OCI-LY7 (cell line): ENCODE measurements at regions not wholly inside any gene's neighbourhood (a gene's known extent, or its start where the extent isn't known, plus 50 kb on each side); places are given as distances from the start of the nearest gene placed in this dataset.

ENCODE experiments used
- BruUV-seq: library from RNA; stranded (reverse); fragments of 400-500 nt; replicated peaks from 2 replicates; lab custom pipeline; 2021; lab: Mats Ljungman, UMichigan
- CTCF ChIA-PET: fragments of 300-600 bp; sonication (Branson Sonifier 250); formaldehyde crosslinking; loops from one replicate; lab custom pipeline; 2022; ENCODE audit warnings: antibody characterized with exemption; ENCODE audit not compliant: unreplicated experiment; lab: Charles Lee
- POLR2A ChIA-PET: fragments of 300-600 bp; sonication (Branson Sonifier 250); formaldehyde crosslinking; loops from one replicate; lab custom pipeline; 2022; ENCODE audit warnings: antibody characterized with exemption; lab: Charles Lee
- DNase-seq: peaks from one replicate; pipeline ENCODE4 v3.0.0-alpha.2; 2015; ENCODE audit warnings: low spot score
- H2AFZ ChIP-seq: fragments of 200-600 bp; sonication (generic), shearing (Covaris generic); 2 replicates; pipeline ENCODE4 v1.6.1; 2014; ENCODE audit warnings: mild to moderate bottlenecking, antibody characterized with exemption, low read length, moderate library complexity
- H3K27ac ChIP-seq: fragments of 200-600 bp; sonication (generic); 2 replicates; pipeline ENCODE4 v1.5.1; 2014; ENCODE audit warnings: mixed run types, low read depth, mild to moderate bottlenecking, moderate library complexity, low read length, inconsistent platforms; ENCODE audit not compliant: poor library complexity, severe bottlenecking
- H3K36me3 ChIP-seq: fragments of 200-600 bp; sonication (generic); 2 replicates; pipeline ENCODE4 v1.6.1; 2014; ENCODE audit warnings: mild to moderate bottlenecking, antibody characterized with exemption, low read length, moderate library complexity, mixed read lengths; ENCODE audit not compliant: insufficient read depth
- H3K4me1 ChIP-seq: fragments of 200-600 bp; sonication (generic); 2 replicates; pipeline ENCODE4 v1.5.1; 2014; ENCODE audit warnings: mild to moderate bottlenecking, low read length; ENCODE audit not compliant: insufficient read depth, poor library complexity, severe bottlenecking
- H3K4me2 ChIP-seq: fragments of 200-600 bp; sonication (generic); 2 replicates; pipeline ENCODE4 v1.6.1; 2014; ENCODE audit warnings: mild to moderate bottlenecking, low read length
- H3K4me3 ChIP-seq: fragments of 200-600 bp; sonication (generic); 2 replicates; pipeline ENCODE4 v1.5.1; 2014; ENCODE audit warnings: mild to moderate bottlenecking, low read depth, low read length; ENCODE audit not compliant: poor library complexity, severe bottlenecking
- H3K79me2 ChIP-seq: fragments of 200-600 bp; sonication (generic); 2 replicates; pipeline ENCODE4 v1.6.1; 2016; ENCODE audit warnings: low read depth, mild to moderate bottlenecking, low read length, moderate library complexity, mixed read lengths; ENCODE audit not compliant: insufficient read depth
- H3K9me2 ChIP-seq: fragments of 200-600 bp; sonication (generic); 2 replicates; pipeline ENCODE4 v1.6.1; 2016; ENCODE audit warnings: mild to moderate bottlenecking, low read length, mixed read lengths; ENCODE audit not compliant: insufficient read depth
- H3K9me3 ChIP-seq: fragments of 200-600 bp; sonication (generic); 2 replicates; pipeline ENCODE4 v1.6.1; 2014; ENCODE audit warnings: mild to moderate bottlenecking, mixed run types, low read length, mixed read lengths
- H4K20me1 ChIP-seq: fragments of 200-600 bp; sonication (generic); 2 replicates; pipeline ENCODE4 v1.6.1; 2014; ENCODE audit warnings: mild to moderate bottlenecking, antibody characterized with exemption, low read length, moderate library complexity, mixed read lengths; ENCODE audit not compliant: insufficient read depth
- CTCF ChIP-seq: fragments of 200-600 bp; sonication (generic); conservative IDR thresholded peaks from 2 replicates; pipeline ENCODE4 v1.5.1; 2014; ENCODE audit warnings: mild to moderate bottlenecking, antibody characterized with exemption, low read length, moderate library complexity, mixed read lengths
- EZH2phosphoT487 ChIP-seq: fragments of 200-600 bp; sonication (generic); IDR thresholded peaks from 2 replicates; pipeline ENCODE4 v1.6.1; 2018; ENCODE audit warnings: low read depth, borderline replicate concordance, mild to moderate bottlenecking, mixed run types, antibody characterized with exemption, low read length, moderate library complexity, mixed read lengths
- intact Hi-C: fragments of 100-400 bp; cut with micrococcal nuclease; formaldehyde crosslinking; loops from one replicate; pipeline ENCODE4 v1.10.0; 2022; ENCODE audit not compliant: unreplicated experiment

- Histone ChIP-seq H3K4me1 (no peaks in the 10 kb centered on the region), H3K27ac (no peak overlapping the region), H3K4me2 (no peak overlapping the region), H3K9me2 (no peaks in the 10 kb centered on the region), H3K4me3 (no peak overlapping the region), H3K9me3 (no peaks in the 10 kb centered on the region), H3K36me3 (no peaks in the 10 kb centered on the region), H2AFZ (no peak overlapping the region), H4K20me1 (no peaks in the 10 kb centered on the region), H3K79me2 (no peaks in the 10 kb centered on the region)
- BruUV-seq: no TSS peak
- DNase-seq: no peak
- TF ChIP-seq EZH2phosphoT487 (no peak), CTCF (no peak)
- ChIA-PET CTCF (no interaction called here), POLR2A (no interaction called here)
- intact Hi-C loops: no loop called here
Observed at GRCh38 chr2:120673205-120673550, 62.5 kb upstream of the GLI2 start.

- ChIA-PET POLR2A (no interaction called here), CTCF (no interaction called here)
- Histone ChIP-seq H3K4me2 (no peak overlapping the region), H3K27ac (no peak overlapping the region), H2AFZ (no peak overlapping the region), H3K4me1 (no peaks in the 10 kb centered on the region), H3K4me3 (no peak overlapping the region), H4K20me1 (no peaks in the 10 kb centered on the region), H3K36me3 (no peaks in the 10 kb centered on the region), H3K9me3 (no peaks in the 10 kb centered on the region), H3K9me2 (no peaks in the 10 kb centered on the region), H3K79me2 (no peaks in the 10 kb centered on the region)
- no TSS peak for BruUV-seq
- no peak for TF ChIP-seq CTCF
- no peak for TF ChIP-seq EZH2phosphoT487
- DNase-seq: no peak
- intact Hi-C loops: no loop called here
Observed at GRCh38 chr2:120673571-120674061, 62.1 kb upstream of the GLI2 start.

- H4K20me1 ChIP-seq: no peaks in the 10 kb centered on the region
- no peaks in the 10 kb centered on the region for H3K4me1 ChIP-seq
- H3K27ac ChIP-seq: no peak overlapping the region
- intact Hi-C loops: loop anchor here (5.0 kb wide), 1 partner anchor 332 kb away; no protein-coding TSS in a partner anchor
- no peaks in the 10 kb centered on the region for H3K9me2 ChIP-seq
- H3K4me3 ChIP-seq: no peak overlapping the region
- no peak overlapping the region for H3K4me2 ChIP-seq
- no peak for DNase-seq
- TF ChIP-seq CTCF (no peak), EZH2phosphoT487 (no peak)
- BruUV-seq: no TSS peak
- H3K79me2 ChIP-seq: no peaks in the 10 kb centered on the region
- CTCF ChIA-PET: no interaction called here
- POLR2A ChIA-PET: no interaction called here
- no peak overlapping the region for H2AFZ ChIP-seq
- no peaks in the 10 kb centered on the region for H3K36me3 ChIP-seq
- H3K9me3 ChIP-seq: no peaks in the 10 kb centered on the region
Observed at GRCh38 chr2:120674246-120675170, 61.2 kb upstream of the GLI2 start.
